ENCODE measurements at regions not wholly inside any gene's neighbourhood (a gene's known extent, or its start where the extent isn't known, plus 50 kb on each side); places are given as distances from the start of the nearest gene placed in this dataset.

- no peak for DNase-seq (ENCODE audit: low spot score)
Measured at GRCh38 chr13:76198568-76199163, 562.5 kb downstream of the LMO7 start.

GRCh38 chr13:76189882-76190519, 553.9 kb downstream of the LMO7 start:
- DNase-seq (ENCODE audit: low spot score), result no peak

GRCh38 chr13:76175961-76176725, 540.0 kb downstream of the LMO7 start:
- DNase-seq (ENCODE audit: low spot score), result no peak

- DNase-seq (ENCODE audit: low spot score), result no peak
Measured at GRCh38 chr13:76168661-76169060, 532.5 kb downstream of the LMO7 start.

GRCh38 chr13:76164290-76164689, 528.2 kb downstream of the LMO7 start:
- no peak for DNase-seq (ENCODE audit: low spot score)

GRCh38 chr13:76163761-76164160, 527.6 kb downstream of the LMO7 start:
- DNase-seq (ENCODE audit: low spot score), result no peak

- DNase-seq (ENCODE audit: low spot score), result no peak
Measured at GRCh38 chr13:76160961-76161925, 525.1 kb downstream of the LMO7 start.

GRCh38 chr13:76160506-76160905, 524.4 kb downstream of the LMO7 start:
- no peak for DNase-seq (ENCODE audit: low spot score)

GRCh38 chr13:76157926-76158325, 521.8 kb downstream of the LMO7 start:
- DNase-seq (ENCODE audit: low spot score), result no peak

GRCh38 chr13:76153239-76153638, 517.1 kb downstream of the LMO7 start:
- no peak for DNase-seq (ENCODE audit: low spot score)

- no peak for DNase-seq (ENCODE audit: low spot score)
Measured at GRCh38 chr13:76148926-76149325, 512.8 kb downstream of the LMO7 start.

GRCh38 chr13:76148374-76148773, 512.2 kb downstream of the LMO7 start:
- no peak for DNase-seq (ENCODE audit: low spot score)

- no peak for DNase-seq (ENCODE audit: low spot score)
Measured at GRCh38 chr13:76132532-76132931, 496.4 kb downstream of the LMO7 start.

GRCh38 chr13:76131551-76131950, 495.4 kb downstream of the LMO7 start:
- no peak for DNase-seq (ENCODE audit: low spot score)

- DNase-seq (ENCODE audit: low spot score), result no peak
Measured at GRCh38 chr13:76129305-76130000, 493.3 kb downstream of the LMO7 start.

- no peak for DNase-seq (ENCODE audit: low spot score)
Measured at GRCh38 chr13:76127922-76128321, 491.8 kb downstream of the LMO7 start.

GRCh38 chr13:76123548-76123947, 487.4 kb downstream of the LMO7 start:
- DNase-seq (ENCODE audit: low spot score), result no peak

GRCh38 chr13:76116751-76117360, 480.7 kb downstream of the LMO7 start:
- DNase-seq (ENCODE audit: low spot score), result no peak

- DNase-seq (ENCODE audit: low spot score), result no peak
Measured at GRCh38 chr13:76106763-76107162, 470.6 kb downstream of the LMO7 start.

- DNase-seq (ENCODE audit: low spot score), result no peak
Measured at GRCh38 chr13:76094645-76095044, 458.5 kb downstream of the LMO7 start.

GRCh38 chr13:76091076-76091475, 454.9 kb downstream of the LMO7 start:
- no peak for DNase-seq (ENCODE audit: low spot score)
